GM21423 (cell line): ENCODE measurements at regions not wholly inside any gene's neighbourhood (a gene's known extent, or its start where the extent isn't known, plus 50 kb on each side); places are given as distances from the start of the nearest gene placed in this dataset.
"Not testable (repeated sequence)": the region's sequence is repeated elsewhere in the genome, so short reads cannot be mapped to it uniquely, and the experiment has no call there.

ENCODE experiments used
- ATAC-seq: cut with Tn5 transposase; IDR thresholded peaks from one replicate; pipeline ENCODE4 v1.9.1; 2021; ENCODE audit warnings: mild to moderate bottlenecking, moderate library complexity; ENCODE audit not compliant: unreplicated experiment

DNA sequence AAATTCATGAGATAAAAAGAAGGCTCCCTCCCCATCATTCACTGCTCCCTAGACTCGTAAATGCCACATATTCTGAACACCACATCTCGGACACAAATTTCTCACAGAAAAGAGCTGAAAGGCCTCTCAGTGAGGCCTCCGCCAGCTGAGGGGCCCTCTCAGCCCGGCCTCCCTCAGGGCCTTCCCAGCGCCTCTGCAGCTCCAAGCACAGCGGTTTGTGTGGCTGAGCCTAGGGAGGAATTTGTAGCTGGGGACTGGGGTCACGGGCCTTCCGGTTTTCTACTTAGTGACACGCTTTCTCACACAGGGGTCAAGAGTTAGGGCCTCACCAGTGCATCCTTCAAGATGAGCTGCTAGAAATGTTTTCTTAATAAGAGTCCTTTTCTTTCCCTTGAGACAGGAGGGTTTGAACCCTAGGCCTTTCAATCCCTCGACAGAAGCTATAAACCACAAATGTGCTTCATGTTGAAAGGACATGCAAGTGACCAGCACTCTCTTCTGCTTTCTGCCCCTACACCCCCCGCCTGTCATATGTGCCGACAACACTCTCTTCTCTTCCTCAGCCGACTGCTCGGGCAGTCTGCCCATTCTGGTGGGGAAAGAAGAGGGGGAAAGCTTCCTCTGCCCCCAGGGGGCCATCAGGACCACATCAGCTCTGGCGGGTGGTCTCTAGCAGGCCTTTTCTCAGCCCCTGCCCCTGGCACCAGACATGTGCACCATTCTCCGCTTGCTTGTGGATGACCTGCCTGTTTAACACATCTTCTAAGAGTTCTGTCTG, 104.9 kb downstream of the CHIC2 start:
- no peak for ATAC-seq

DNA sequence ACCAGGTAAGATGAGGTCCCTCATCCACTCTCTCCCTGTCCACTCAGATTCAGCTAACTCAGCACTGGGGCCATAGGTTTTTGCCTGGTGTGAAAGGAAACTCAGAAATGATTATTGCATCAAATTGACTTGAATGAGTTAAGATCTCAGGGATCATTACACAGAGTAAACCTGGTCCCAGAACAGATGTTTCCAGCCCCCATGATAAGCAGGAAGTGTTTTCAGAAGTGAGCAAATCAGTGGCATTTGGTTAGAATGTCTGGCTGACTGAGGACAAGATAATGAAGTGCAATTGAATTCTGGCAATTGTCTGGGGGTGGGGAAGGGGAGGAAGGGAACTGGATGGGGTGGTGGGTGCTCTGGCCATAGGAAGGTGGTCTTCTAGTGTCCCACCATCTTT, 108.0 kb downstream of the CHIC2 start:
- no peak for ATAC-seq

DNA sequence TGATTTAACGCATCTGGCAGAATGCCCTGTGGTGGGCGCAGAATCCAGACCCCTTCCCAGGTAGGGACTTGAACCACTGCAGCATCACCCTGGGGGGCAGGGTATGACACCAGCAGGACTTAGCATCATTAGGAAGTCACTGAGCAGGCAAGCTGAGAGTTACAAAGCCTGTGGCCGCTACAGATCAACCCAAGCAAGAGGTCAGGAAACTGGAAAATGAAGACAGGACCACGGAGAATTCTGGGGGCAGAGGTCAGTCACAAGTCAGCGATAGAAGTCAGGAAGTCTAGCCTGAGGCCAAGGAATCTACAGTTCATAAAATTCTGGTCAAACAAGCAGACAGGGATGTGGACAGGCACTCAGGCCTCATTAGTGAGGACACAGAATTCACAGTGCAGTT, 108.4 kb downstream of the CHIC2 start:
- no peak for ATAC-seq

DNA sequence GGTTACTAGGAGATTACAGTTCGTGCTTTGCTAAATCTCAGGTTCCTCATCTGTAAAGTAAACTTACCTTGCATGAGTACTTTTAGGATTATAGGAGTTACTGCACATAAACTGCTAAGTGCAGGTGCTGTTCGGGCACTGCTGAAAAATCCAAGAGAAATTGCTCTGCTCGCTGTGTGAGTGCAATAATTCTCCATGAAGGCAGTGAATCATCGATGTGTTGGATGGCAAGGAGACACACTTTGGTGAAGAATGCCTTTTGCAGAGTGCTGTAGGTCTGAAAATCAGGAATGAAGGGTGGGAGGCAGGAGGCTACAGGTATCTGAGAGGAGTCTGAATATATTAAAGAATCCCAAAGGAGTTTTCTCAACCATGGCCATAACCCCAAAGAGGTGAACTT, 113.0 kb downstream of the CHIC2 start:
- ATAC-seq: no peak

DNA sequence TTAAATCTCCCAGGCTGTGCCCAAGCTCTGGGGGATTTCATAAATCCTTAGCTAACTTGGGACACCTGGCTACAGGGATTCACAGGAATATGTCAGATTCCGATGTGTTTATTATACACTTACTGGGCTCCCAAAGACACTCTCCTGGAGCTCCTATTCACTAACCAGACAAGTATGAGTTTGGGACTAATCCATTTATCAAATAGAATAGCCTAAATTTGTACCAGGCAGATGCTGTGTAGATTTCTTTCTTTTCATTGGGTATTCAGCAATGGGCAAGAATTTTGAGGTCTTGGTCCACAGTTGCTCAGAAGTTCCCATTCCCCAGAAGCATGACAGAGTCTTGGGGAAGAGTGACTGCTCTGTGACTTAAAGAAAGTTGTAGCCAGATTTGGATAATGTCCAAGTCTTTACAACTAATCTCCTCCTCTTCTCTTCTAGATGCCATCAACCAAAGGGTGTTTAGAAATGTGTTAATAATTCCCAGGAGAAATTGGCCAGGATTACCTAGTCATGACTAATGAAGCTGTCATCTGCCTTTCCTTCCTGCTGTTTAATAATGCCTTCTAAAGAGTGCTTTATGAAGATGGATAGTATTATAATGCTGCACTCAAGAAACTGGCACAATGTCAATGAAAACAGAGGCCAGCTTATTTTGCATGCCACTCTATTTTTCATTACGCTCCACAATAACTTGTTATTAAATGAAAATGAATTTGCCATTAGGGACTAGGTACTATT, 120.9 kb downstream of the CHIC2 start:
- ATAC-seq: no peak

DNA sequence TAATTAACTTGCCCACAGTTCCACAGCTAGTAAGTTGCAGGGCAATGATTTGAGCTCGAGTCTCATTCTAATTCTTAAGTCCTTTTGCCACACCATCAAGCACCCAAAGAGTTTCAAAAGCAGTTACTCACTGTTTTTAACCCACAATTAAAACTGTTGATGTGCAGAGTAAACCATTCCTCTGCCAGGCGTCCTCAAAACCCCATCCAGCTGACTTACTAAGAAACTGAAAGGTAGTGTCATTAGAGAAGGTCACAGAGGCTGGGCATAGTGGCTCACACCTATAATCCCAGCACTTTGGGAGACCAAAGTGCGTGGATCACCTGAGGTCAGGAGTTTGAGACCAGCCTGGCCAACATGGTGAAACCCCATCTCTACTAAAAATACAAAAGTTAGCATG, 121.7 kb downstream of the CHIC2 start:
- no peak for ATAC-seq

DNA sequence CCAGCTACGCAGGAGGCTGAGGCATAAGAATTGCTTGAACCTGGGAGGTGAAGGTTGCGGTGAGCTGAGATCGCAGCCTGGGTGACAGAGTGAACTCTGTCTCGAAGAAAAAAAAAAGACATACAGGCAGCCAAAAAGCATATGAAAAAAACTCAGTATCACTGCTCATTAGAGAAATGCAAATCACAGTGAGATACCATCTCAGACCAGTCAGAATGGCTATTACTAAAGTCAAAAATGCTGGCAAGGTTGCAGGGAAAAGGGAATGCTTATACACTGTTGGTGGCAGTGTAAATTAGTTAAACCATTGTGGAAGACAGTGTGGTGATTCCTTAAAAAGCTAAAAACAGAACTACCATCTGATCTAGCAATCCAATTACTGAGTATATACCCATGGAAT, 123.1 kb downstream of the CHIC2 start:
- no peak for ATAC-seq

DNA sequence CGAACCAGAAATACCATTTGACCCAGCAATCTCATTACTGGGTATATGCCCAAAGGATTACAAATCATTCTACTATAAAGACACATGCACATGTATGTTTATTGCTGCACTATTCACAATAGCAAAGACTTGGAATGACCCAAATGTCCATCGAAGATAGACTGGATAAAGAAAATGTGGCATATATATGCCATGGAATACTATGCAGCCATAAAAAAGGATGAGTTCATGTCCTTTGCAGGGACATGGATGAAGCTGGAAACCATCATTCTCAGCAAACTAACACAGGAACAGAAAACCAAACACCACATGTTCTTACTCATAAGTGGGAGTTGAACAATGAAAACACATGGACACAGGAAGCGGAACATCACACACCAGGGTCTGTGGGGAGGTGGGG, 124.5 kb downstream of the CHIC2 start:
- ATAC-seq: not testable (repeated sequence)

DNA sequence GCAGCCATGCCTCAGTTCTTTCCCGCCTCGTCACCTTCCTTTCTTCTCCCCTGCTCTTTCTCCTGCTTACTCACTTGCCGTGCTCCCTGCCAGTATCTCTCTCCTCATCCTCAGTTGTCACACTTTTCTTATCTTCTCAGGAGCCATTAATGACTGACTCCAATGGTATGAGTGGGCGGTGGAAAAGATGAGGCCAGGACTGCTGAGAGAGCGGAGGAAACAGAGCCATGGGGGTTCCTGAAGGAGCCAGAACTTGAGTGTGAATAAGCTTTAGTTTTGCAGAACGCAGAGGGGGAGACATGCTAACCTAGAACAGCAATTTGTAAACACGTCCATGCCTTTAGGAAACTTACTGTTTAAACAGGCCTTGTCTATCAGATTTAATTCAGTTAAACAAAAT, 126.5 kb downstream of the CHIC2 start:
- ATAC-seq: no peak

DNA sequence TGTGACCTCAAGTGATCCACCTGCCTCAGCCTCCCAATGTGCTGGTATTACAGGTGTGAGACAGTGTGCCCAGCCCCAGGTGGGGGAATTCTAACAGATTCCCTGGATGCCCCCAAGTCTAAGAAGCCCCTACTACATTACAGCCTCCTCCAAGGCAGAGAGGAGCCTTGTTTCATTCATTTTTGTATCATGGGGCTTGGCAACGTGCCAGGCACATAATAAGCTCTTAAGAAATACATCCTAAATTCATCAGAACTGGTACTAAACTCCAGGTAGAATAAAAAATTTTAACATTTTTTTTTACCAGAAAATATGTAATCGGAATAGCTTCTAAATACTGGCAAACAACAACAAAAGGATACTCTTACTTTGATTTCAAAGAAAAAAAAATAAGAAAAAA, 127.1 kb downstream of the CHIC2 start:
- ATAC-seq: no peak

DNA sequence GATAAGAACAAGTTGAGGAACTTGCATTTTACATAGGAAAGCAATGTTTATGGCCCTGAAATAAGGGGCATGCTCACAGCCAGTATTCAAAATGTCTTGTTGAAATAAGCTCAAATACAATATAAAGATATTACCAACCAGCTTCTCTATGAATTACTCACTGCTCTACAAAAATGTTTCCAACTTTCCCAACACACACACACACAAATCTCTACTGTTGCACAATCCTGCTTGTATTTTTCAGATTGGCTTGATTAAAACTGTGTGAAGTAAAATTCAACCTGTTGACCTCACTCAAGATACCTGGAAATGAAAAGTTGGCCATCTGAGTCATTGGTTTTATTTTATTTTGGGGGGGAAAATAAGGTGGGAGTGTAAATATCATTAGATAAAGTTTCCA, 128.6 kb downstream of the CHIC2 start:
- no peak for ATAC-seq

DNA sequence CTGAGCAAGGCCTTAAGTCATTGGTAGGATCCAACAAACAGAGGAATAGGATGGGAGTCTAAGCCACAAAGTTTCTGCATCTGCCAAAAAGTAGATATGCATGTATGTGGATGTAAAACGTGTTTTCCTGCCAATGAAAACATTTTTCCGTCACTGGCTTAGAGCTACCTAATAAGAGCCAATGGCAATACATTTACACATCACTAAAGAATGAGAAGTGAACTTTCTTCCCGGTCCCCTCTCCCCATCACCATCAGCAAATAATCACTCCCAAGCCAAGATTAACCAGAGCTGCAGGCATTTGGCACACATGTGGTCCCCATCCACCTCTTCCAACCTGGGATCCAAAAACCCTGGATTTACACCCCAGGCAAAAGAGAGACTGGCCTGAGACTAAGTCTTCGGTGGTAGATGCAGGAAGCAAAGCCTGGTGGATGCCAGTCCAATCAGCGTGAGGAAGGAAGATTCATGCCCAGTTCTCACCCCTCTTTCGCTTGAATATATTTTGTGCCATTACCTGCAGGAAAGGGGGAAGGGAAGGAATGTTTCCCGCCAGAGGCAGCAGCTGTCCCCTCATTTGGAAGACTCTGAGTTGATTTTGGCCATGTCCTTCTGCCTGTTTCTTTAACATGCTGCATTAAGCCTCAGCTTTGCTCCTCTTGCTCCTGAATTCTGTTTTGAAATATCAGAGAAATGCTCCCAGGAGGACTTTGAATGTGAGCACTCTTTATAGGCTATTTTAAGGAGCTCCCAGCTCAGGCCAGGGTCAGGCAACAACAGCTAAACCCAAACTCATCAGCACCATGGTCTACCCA, 131.4 kb downstream of the CHIC2 start:
- ATAC-seq: no peak

DNA sequence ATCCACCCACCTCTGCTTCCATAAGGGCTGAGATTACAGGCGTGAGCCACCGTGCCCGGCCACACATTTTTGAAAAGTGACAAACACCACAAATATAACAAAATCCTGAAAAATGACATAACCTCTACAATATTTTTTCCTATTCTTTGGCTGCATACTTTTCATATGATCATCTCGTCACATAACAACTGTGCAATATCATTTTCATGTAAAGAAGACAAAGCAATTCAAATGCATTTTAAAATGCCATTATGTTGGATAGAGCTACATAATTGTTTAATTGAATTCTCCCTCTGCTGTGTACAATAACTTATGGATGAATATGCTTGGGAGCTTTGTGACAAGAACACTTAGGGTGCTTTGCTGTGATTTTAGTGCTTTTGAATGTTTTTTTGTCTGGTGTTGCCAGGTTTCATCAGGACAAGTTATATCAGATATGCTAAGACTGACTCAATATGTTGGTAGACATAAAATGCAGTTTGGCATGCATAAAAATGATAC, 132.9 kb downstream of the CHIC2 start:
- ATAC-seq: no peak

DNA sequence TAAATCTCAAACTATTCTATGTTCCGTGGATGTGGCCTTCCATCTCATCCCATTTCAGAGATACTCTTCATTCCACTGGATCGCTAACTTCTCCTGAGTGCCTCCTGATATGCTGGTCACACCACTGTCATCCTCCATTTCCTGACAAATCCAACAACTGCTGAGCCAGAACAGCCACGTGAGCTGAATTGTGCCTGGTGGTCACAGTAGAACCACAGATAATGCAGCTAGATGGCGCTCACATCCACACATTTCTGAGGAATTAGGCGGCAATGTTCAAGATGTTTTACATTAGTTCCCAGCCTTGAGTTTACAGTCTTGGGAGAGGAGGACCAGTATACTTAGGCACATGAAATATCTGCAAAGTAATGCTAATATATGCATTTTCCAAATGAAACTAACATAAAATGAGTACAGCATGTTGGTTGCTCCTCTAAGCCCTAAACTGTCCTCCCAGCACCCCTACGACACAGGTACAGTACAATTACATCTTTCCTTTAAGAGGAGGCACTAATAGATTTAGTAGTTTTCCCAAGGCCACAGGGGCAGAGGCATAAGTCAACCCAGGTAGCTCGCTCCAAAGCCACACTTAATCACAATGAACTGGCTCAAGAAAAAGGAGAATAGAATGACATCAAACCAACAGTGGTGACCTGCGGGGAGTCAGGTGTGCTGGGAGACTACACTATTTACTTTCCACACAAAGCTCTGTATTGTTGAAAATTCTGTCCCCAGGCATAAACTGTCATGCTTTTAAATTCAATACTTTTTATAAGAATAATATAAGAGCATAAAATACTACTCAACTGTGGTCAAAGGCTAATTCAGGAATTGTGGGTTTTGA, 134.2 kb downstream of the CHIC2 start:
- peak; percentile 73 for ATAC-seq

DNA sequence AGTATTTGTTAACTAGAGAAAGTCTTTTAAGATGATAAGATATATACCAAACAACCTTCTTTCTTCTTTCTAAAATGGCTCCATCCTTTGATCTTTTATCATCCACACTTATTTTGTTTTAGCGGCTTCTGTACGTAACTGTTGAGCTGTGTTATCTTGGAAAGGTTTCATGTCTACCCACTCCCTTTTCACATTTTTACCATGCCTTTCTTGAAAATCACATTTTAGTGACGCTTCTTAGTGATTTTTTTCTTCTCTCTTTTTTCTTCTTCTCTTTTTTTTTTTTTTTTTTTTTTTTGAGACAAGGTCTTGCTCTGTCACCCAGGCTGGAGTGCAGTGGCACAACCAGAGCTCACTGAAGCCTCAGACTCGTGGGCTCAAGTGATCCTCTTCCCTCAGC, 135.1 kb downstream of the CHIC2 start:
- no peak for ATAC-seq

DNA sequence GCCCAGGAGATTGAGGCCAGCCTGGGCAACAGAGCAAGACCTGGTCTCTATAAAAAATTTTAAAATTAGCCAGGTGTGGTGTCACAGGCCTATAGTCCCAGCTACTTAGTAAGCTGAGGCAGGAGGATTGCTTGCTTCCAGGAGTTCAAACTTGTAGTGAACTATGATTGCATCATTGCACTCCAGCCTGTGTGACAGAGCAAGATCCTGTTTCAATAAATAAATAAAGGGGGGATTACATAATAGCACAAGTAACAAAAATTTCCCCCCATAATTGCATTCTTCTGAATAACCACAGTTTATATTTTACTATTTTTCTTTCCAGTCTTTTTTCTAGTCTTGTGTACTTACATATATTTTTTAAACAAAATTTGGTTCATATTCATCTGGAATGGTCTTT, 135.6 kb downstream of the CHIC2 start:
- no peak for ATAC-seq

DNA sequence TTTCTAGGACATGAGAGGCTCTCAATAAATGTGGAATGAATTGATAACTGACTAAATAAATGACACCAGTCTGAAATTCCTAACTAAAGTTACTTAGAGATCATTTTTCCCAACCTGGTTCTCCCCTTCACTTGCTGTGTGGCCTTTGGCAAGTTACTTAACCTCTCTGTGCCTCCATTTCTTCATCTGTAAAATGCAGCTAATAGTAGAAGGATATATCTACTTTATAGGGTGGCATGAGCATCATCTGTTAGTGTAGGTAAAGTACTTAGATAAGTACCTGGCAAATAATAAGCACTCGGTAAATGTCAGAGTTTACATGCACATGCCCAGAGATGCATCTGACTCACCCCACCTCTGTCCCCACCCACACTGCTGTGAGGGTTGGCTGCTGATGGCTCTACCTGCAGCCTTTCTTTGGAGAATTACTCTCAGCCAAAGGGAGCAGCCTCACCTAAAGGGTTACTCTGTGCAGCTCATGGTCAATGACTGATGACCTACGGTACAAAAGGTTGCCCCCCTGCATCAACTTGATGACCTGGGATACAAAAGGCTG, 139.3 kb downstream of the CHIC2 start:
- no peak for ATAC-seq

DNA sequence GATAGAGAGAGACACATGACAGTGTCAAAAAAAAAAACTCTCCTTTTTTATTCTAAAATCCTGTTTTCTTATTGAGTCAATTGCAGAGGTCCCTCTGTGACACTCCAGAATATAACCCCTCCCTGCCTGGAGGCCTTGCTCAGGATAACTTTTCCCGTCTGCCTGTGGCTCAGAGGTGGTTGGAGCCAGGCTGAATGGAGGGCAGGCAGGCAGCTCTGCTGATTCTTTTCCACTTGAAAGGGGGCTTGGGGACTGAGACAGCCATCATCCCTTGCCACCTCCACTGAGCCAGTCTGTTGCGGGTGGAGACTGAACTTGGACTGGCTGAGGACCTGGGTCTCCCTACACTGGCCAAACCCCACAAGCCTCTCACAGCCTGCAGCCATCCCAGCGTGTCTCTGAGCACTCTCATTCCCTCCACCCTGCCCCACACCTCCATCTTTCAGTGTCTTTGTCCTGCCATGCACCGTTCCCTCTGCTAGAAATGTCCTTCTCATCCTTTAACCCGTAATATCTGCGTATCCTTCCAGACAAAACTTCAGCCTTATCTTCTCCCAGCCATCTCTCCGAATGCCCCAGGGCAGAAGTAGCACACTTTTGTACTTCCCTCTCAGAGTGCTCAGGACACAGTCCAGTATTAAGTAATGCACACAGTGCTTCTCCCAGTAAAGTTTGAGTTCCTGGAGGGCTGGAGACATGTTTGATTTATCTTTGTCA, 139.9 kb downstream of the CHIC2 start:
- ATAC-seq: no peak

DNA sequence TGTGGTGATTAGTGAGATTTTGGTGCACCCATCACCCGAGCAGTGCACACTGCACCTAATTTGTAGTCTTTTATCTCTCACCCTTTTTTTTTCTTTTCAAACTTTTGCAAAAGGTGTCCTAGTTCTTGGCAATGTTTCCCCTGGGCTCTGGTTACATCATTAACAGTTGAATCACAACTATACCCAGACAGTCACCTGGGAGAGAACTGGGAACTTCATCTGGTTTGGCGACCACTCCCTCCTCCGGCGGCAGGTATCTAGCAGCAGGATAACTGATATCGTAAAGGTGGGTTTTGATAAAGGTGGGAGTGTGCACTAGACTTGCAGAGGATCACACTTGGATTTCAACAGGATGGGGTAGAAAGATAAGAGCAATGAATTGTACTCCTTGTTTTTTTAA, 140.5 kb downstream of the CHIC2 start:
- no peak for ATAC-seq

DNA sequence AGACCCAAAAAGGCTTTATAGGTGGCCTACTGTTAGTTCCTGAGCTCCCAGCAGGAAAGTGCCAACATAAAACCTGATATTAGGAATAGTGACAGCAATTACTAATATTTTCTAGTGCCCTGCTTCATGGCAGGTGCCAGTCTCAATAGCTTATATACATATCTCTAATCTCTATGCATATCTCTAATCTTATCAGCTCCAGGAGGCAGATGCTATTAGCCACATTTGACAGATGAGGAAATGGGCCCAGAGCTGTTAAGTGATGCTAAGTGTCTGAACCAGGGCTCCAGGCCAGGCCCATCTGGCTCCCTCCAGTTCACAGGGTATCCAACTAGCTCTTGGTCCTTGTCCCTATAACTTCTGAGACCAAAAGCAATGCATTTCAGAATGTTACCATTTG, 142.5 kb downstream of the CHIC2 start:
- ATAC-seq: no peak
